AG09309 (cell line): ENCODE measurements at regions not wholly inside any gene's neighbourhood (a gene's known extent, or its start where the extent isn't known, plus 50 kb on each side); places are given as distances from the start of the nearest gene placed in this dataset.

ENCODE experiments used
- DNase-seq: peaks from one replicate; pipeline ENCODE4 v3.0.0-alpha.2; 2010; ENCODE audit warnings: low read depth
- H3K4me3 ChIP-seq: 2 replicates; pipeline ENCODE4 v1.5.1; 2011; ENCODE audit warnings: mild to moderate bottlenecking, low read depth, low read length, moderate library complexity; ENCODE audit not compliant: control insufficient read depth
- CTCF ChIP-seq: IDR thresholded peaks from 2 replicates; pipeline ENCODE4 v1.5.1; 2011; ENCODE audit warnings: mild to moderate bottlenecking, low read depth, low read length, inconsistent platforms; ENCODE audit not compliant: insufficient read depth, control insufficient read depth; ENCODE audit errors: missing control alignments

GRCh38 chr5:85148701-85149100 lies 764.0 kb upstream of the EDIL3 start:
- DNase-seq = no peak
- H3K4me3 ChIP-seq = no peak overlapping the region

GRCh38 chr5:85159395-85159794 lies 774.7 kb upstream of the EDIL3 start:
- no peak for DNase-seq
- no peak overlapping the region for H3K4me3 ChIP-seq
- TF ChIP-seq CTCF = no peak

More at GRCh38 chr5:85148701-85149100, 764.0 kb upstream of the EDIL3 start:
- no peak for TF ChIP-seq CTCF

GRCh38 chr5:85168474-85168873 lies 783.8 kb upstream of the EDIL3 start:
- no peak for DNase-seq
- H3K4me3 ChIP-seq = no peak overlapping the region
- TF ChIP-seq CTCF = no peak

GRCh38 chr5:85170183-85170582 lies 785.5 kb upstream of the EDIL3 start:
- H3K4me3 ChIP-seq = no peak overlapping the region
- DNase-seq = no peak
- TF ChIP-seq CTCF = no peak

- no peak for DNase-seq
- TF ChIP-seq CTCF = no peak
- H3K4me3 ChIP-seq = no peak overlapping the region
Observed at GRCh38 chr5:85173469-85173868, 788.8 kb upstream of the EDIL3 start.

GRCh38 chr5:85182344-85182743 lies 797.7 kb upstream of the EDIL3 start:
- no peak for TF ChIP-seq CTCF
- H3K4me3 ChIP-seq = no peak overlapping the region
- no peak for DNase-seq

- no peak overlapping the region for H3K4me3 ChIP-seq
- no peak for TF ChIP-seq CTCF
- no peak for DNase-seq
Observed at GRCh38 chr5:85204289-85204688, 819.6 kb upstream of the EDIL3 start.
